GM23338 (cell line): ENCODE measurements at regions not wholly inside any gene's neighbourhood (a gene's known extent, or its start where the extent isn't known, plus 50 kb on each side); places are given as distances from the start of the nearest gene placed in this dataset.

ENCODE experiments used
- ATAC-seq: fragments of 200-7000 bp; cut with Tn5 transposase; 3 replicates; pipeline ENCODE4 v1.9.1; 2020
- DNase-seq: peaks from one replicate; pipeline ENCODE4 v3.0.0-alpha.2; 2015; ENCODE audit warnings: low spot score
- H2AFZ ChIP-seq: fragments of 200-600 bp; sonication (generic); 2 replicates; pipeline ENCODE4 v1.8.0; 2016; ENCODE audit warnings: antibody characterized with exemption, mild to moderate bottlenecking, moderate library complexity
- H3F3A ChIP-seq: fragments of 200-600 bp; sonication (generic); replicated peaks from 2 replicates; pipeline ENCODE4 v1.8.0; 2017; ENCODE audit warnings: antibody characterized with exemption, mixed run types, low read depth
- H3K27ac ChIP-seq: fragments of 200-600 bp; sonication (generic); 2 replicates; pipeline ENCODE4 v1.6.1; 2016; ENCODE audit warnings: low read depth
- H3K27me3 ChIP-seq: fragments of 200-600 bp; sonication (generic); 2 replicates; pipeline ENCODE4 v1.8.0; 2016; ENCODE audit warnings: mild to moderate bottlenecking, mixed run types, moderate library complexity; ENCODE audit not compliant: insufficient read depth
- H3K36me3 ChIP-seq: fragments of 200-600 bp; sonication (generic); 2 replicates; pipeline ENCODE4 v1.8.0; 2016; ENCODE audit warnings: mild to moderate bottlenecking; ENCODE audit not compliant: insufficient read depth
- H3K4me1 ChIP-seq: fragments of 200-600 bp; sonication (generic); 2 replicates; pipeline ENCODE4 v1.8.0; 2016; ENCODE audit warnings: mild to moderate bottlenecking, moderate library complexity; ENCODE audit not compliant: insufficient read depth
- H3K4me2 ChIP-seq: fragments of 200-600 bp; sonication (generic); 2 replicates; pipeline ENCODE4 v1.7.1; 2017; ENCODE audit warnings: mixed run types
- H3K4me3 ChIP-seq: fragments of 200-600 bp; sonication (generic); 2 replicates; pipeline ENCODE4 v1.6.1; 2016; ENCODE audit warnings: mixed run types
- H3K79me2 ChIP-seq: fragments of 200-600 bp; sonication (generic); replicated peaks from 2 replicates; pipeline ENCODE4 v1.8.0; 2017; ENCODE audit warnings: mild to moderate bottlenecking; ENCODE audit not compliant: insufficient read depth
- H3K9me2 ChIP-seq: fragments of 200-600 bp; sonication (generic); 2 replicates; pipeline ENCODE4 v1.8.0; 2017; ENCODE audit not compliant: insufficient read depth
- H4K20me1 ChIP-seq: fragments of 200-600 bp; sonication (generic); replicated peaks from 2 replicates; pipeline ENCODE4 v1.8.0; 2017; ENCODE audit warnings: mild to moderate bottlenecking; ENCODE audit not compliant: insufficient read depth
- H3K27ac Mint-ChIP-seq: 2 replicates; pipeline ENCODE4 v1.8.0; 2020; ENCODE audit warnings: inconsistent platforms, mild to moderate bottlenecking, moderate library complexity, mixed read lengths
- H3K27me3 Mint-ChIP-seq: 3 replicates; pipeline ENCODE4 v1.8.0; 2022; ENCODE audit warnings: low read depth, mild to moderate bottlenecking, moderate library complexity, mixed read lengths, inconsistent platforms; ENCODE audit not compliant: insufficient read depth, poor library complexity
- H3K36me3 Mint-ChIP-seq: 3 replicates; pipeline ENCODE4 v1.8.0; 2021; ENCODE audit warnings: low read depth, mild to moderate bottlenecking, inconsistent platforms, moderate library complexity, mixed read lengths
- H3K4me1 Mint-ChIP-seq: 3 replicates; pipeline ENCODE4 v1.8.0; 2020; ENCODE audit warnings: mild to moderate bottlenecking, inconsistent platforms, mixed read lengths
- H3K4me3 Mint-ChIP-seq: 3 replicates; pipeline ENCODE4 v1.8.0; 2021; ENCODE audit warnings: moderate library complexity, mild to moderate bottlenecking, inconsistent platforms, mixed read lengths
- H3K9me3 Mint-ChIP-seq: 3 replicates; pipeline ENCODE4 v1.8.0; 2020; ENCODE audit warnings: moderate library complexity, mild to moderate bottlenecking, inconsistent platforms, mixed read lengths
- CTCF ChIP-seq, 2 experiments: fragments of 200-600 bp in 1 of 2; sonication (generic) in 1 of 2; conservative IDR thresholded peaks; 2 replicates each; pipeline versions ENCODE4 v1.5.1 to v1.6.1; 2016 to 2017; ENCODE audit warnings: antibody characterized with exemption in 2 of 2, low read depth in 2 of 2, mild to moderate bottlenecking in 2 of 2, moderate library complexity in 1 of 2
- EZH2 ChIP-seq: fragments of 200-600 bp; sonication (generic); IDR thresholded peaks from one replicate; pipeline ENCODE4 v1.8.0; 2017; ENCODE audit warnings: antibody characterized with exemption, mild to moderate bottlenecking, low read depth; ENCODE audit not compliant: unreplicated experiment
- NANOG ChIP-seq: IDR thresholded peaks from 2 replicates; pipeline ENCODE4 v1.6.1; 2016; ENCODE audit warnings: antibody characterized with exemption, borderline replicate concordance
- ZNF114 ChIP-seq: fragments of 250-450 bp; sonication (Bioruptor Pico); IDR thresholded peaks from 2 replicates; pipeline ENCODE4 v1.5.0; 2020; ENCODE audit warnings: mild to moderate bottlenecking, moderate library complexity
- ZNF462 ChIP-seq: fragments of 250-450 bp; sonication (Bioruptor Pico); IDR thresholded peaks from 2 replicates; pipeline ENCODE4 v1.5.0; 2020; ENCODE audit warnings: mild to moderate bottlenecking, moderate library complexity

GRCh38 chr12:19608039-19608438 lies 168.7 kb downstream of the AEBP2 start:
- Histone ChIP-seq H3K4me1 (no peaks in the 10 kb centered on the region), H3K4me3 (no peak overlapping the region), H3K79me2 (no peaks in the 10 kb centered on the region), H3K36me3 (no peaks in the 10 kb centered on the region), H3K9me2 (no peaks in the 10 kb centered on the region), H3K27ac (no peak overlapping the region), H3K27me3 (no peaks in the 10 kb centered on the region), H3K4me2 (no peak overlapping the region), H4K20me1 (no peaks in the 10 kb centered on the region), H3F3A (no peaks in the 10 kb centered on the region), H2AFZ (no peak overlapping the region)
- peaks cover 2% of the 10 kb centered on the region for H3K27me3 Mint-ChIP-seq
- no peak for TF ChIP-seq ZNF114
- no peak for TF ChIP-seq ZNF462 (CRISPR knock-in tag)
- no peak for TF ChIP-seq EZH2
- TF ChIP-seq CTCF (conservative IDR thresholded peaks at IDR 0.05; ENCODE audit: low read depth in 2 of 2), result no peak
- no peak for TF ChIP-seq NANOG
- H3K4me1 Mint-ChIP-seq, result no peaks in the 10 kb centered on the region
- no peak overlapping the region for H3K4me3 Mint-ChIP-seq
- ATAC-seq (no peak), DNase-seq (no peak)
- peaks cover 17% of the 10 kb centered on the region for H3K36me3 Mint-ChIP-seq
- peaks cover 15% of the 10 kb centered on the region for H3K9me3 Mint-ChIP-seq
- no peak overlapping the region for H3K27ac Mint-ChIP-seq
